ENCODE measurements at regions not wholly inside any gene's neighbourhood (a gene's known extent, or its start where the extent isn't known, plus 50 kb on each side); places are given as distances from the start of the nearest gene placed in this dataset.

DNA sequence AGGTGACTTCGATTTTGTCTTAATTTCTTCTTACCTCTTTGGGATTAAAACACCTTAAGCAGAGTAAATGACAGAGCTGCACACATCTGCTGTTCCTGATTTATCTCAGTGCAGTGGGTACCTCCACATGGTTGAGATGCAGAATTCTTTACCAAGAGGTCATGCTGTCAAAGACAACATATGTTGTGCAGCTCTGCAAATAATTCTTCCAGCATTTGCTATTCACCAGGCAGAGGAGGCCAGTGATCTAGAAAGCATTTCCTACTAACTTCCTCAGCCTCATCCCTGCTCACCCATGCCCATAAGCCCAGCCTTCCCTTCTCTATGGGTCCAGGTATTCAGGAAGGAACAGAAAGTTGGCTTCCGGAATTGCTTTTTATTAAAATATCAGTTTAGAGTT is 109.3 kb downstream of the THBS2 start:
- TF ChIP-seq, protein P1, sequence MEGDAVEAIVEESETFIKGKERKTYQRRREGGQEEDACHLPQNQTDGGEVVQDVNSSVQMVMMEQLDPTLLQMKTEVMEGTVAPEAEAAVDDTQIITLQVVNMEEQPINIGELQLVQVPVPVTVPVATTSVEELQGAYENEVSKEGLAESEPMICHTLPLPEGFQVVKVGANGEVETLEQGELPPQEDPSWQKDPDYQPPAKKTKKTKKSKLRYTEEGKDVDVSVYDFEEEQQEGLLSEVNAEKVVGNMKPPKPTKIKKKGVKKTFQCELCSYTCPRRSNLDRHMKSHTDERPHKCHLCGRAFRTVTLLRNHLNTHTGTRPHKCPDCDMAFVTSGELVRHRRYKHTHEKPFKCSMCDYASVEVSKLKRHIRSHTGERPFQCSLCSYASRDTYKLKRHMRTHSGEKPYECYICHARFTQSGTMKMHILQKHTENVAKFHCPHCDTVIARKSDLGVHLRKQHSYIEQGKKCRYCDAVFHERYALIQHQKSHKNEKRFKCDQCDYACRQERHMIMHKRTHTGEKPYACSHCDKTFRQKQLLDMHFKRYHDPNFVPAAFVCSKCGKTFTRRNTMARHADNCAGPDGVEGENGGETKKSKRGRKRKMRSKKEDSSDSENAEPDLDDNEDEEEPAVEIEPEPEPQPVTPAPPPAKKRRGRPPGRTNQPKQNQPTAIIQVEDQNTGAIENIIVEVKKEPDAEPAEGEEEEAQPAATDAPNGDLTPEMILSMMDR (IDR thresholded peaks at IDR 0.05) = no peak
- TF ChIP-seq POLR2A (IDR thresholded peaks at IDR 0.05) (no peak), EP300 (IDR thresholded peaks at IDR 0.05) (no peak)

Data from tibial nerve (tissue), 4 donors.